Stimulated activated CD8-positive, alpha-beta memory T cell treated with anti-CD3 and anti-CD28 coated beads, Interleukin-15, amount 100 ng/mL, for 4 hours (primary cell): ENCODE measurements at regions not wholly inside any gene's neighbourhood (a gene's known extent, or its start where the extent isn't known, plus 50 kb on each side); places are given as distances from the start of the nearest gene placed in this dataset.
"Not testable (repeated sequence)": the region's sequence is repeated elsewhere in the genome, so short reads cannot be mapped to it uniquely, and the experiment has no call there.

ENCODE experiments used
- DNase-seq, 2 donors: peaks; one replicate each; pipeline ENCODE4 v3.0.0-alpha.2; 2020; ENCODE audit warnings: low read depth in 2 of 2

GRCh38 chr1:176396604-176397395, 66.2 kb upstream of the PAPPA2 start:
- not testable (repeated sequence) for DNase-seq

GRCh38 chr1:176391621-176392020, 71.4 kb upstream of the PAPPA2 start:
- no peak for DNase-seq

GRCh38 chr1:176384841-176385240, 78.1 kb upstream of the PAPPA2 start:
- DNase-seq, result no peak

GRCh38 chr1:176382163-176382562, 80.8 kb upstream of the PAPPA2 start:
- DNase-seq, result no peak

- DNase-seq, result no peak
Measured at GRCh38 chr1:176379626-176380339, 83.2 kb upstream of the PAPPA2 start.

GRCh38 chr1:176374967-176375569, 87.9 kb upstream of the PAPPA2 start:
- peak in 1 of 2 donors; percentile 8 for DNase-seq

GRCh38 chr1:176364236-176364905, 98.6 kb upstream of the PAPPA2 start:
- DNase-seq, result no peak

GRCh38 chr1:176349135-176349715, 113.8 kb upstream of the PAPPA2 start:
- not testable (repeated sequence) for DNase-seq

GRCh38 chr1:176341656-176342055, 121.3 kb upstream of the PAPPA2 start:
- DNase-seq, result no peak

GRCh38 chr1:176338877-176339276, 124.1 kb upstream of the PAPPA2 start:
- no peak for DNase-seq

GRCh38 chr1:176330782-176331181, 123.7 kb upstream of the COP1 start:
- no peak for DNase-seq

GRCh38 chr1:176325664-176326063, 118.6 kb upstream of the COP1 start:
- no peak for DNase-seq

- DNase-seq, result no peak
Measured at GRCh38 chr1:176323472-176323871, 116.4 kb upstream of the COP1 start.

- no peak for DNase-seq
Measured at GRCh38 chr1:176315519-176316220, 108.6 kb upstream of the COP1 start.

- not testable (repeated sequence) for DNase-seq
Measured at GRCh38 chr1:176296602-176297001, 89.5 kb upstream of the COP1 start.

GRCh38 chr1:176285996-176286395, 78.9 kb upstream of the COP1 start:
- no peak for DNase-seq

- DNase-seq, result no peak
Measured at GRCh38 chr1:176271572-176271971, 64.5 kb upstream of the COP1 start.
